DOHH2 (cell line): ENCODE measurements at regions not wholly inside any gene's neighbourhood (a gene's known extent, or its start where the extent isn't known, plus 50 kb on each side); places are given as distances from the start of the nearest gene placed in this dataset.

Experiments used
- H3F3A ChIP-seq: fragments of 200-600 bp; sonication (generic), shearing (Covaris generic); 2 replicates; pipeline ENCODE4 v1.6.0; 2016; ENCODE audit warnings: antibody characterized with exemption, mild to moderate bottlenecking; ENCODE audit not compliant: control insufficient read depth, insufficient read depth
- H3K27ac ChIP-seq: fragments of 200-600 bp; sonication (generic); 2 replicates; pipeline ENCODE4 v1.5.1; 2014; ENCODE audit warnings: low read depth, mild to moderate bottlenecking, low read length, moderate library complexity
- H3K27me3 ChIP-seq: fragments of 200-600 bp; sonication (generic); 2 replicates; pipeline ENCODE4 v1.6.1; 2014; ENCODE audit warnings: mild to moderate bottlenecking, low read length, mixed read lengths; ENCODE audit not compliant: control insufficient read depth
- H3K36me3 ChIP-seq: fragments of 200-600 bp; sonication (generic); 2 replicates; pipeline ENCODE4 v1.6.1; 2014; ENCODE audit warnings: mild to moderate bottlenecking, low read length, moderate library complexity, mixed read lengths; ENCODE audit not compliant: control insufficient read depth
- H3K4me1 ChIP-seq: fragments of 200-600 bp; sonication (generic); 2 replicates; pipeline ENCODE4 v1.6.1; 2014; ENCODE audit warnings: mild to moderate bottlenecking, low read length, mixed read lengths; ENCODE audit not compliant: control insufficient read depth
- H3K4me2 ChIP-seq: fragments of 200-600 bp; sonication (generic); 2 replicates; pipeline ENCODE4 v1.6.0; 2014; ENCODE audit warnings: mild to moderate bottlenecking, low read length, moderate library complexity
- H3K4me3 ChIP-seq: fragments of 200-600 bp; sonication (generic); 2 replicates; pipeline ENCODE4 v1.5.1; 2014; ENCODE audit warnings: mild to moderate bottlenecking, low read length, mixed read lengths
- H3K79me2 ChIP-seq: fragments of 200-600 bp; sonication (generic); 2 replicates; pipeline ENCODE4 v1.6.1; 2014; ENCODE audit warnings: mild to moderate bottlenecking, low read length, mixed read lengths; ENCODE audit not compliant: control insufficient read depth
- H3K9me2 ChIP-seq: fragments of 200-600 bp; sonication (generic); replicated peaks from 2 replicates; pipeline ENCODE4 v1.6.1; 2014; ENCODE audit warnings: mild to moderate bottlenecking, low read length, mixed read lengths; ENCODE audit not compliant: control insufficient read depth
- H3K9me3 ChIP-seq: fragments of 200-600 bp; sonication (generic); 2 replicates; pipeline ENCODE4 v1.6.1; 2014; ENCODE audit warnings: antibody characterized with exemption, low read length, mixed read lengths; ENCODE audit not compliant: control insufficient read depth, insufficient read depth
- H4K20me1 ChIP-seq: fragments of 200-600 bp; sonication (generic); 2 replicates; pipeline ENCODE4 v1.6.0; 2014; ENCODE audit warnings: low read depth, mild to moderate bottlenecking, antibody characterized with exemption, low read length, moderate library complexity; ENCODE audit not compliant: control insufficient read depth, insufficient read depth
- CTCF ChIP-seq: fragments of 200-600 bp; sonication (generic); IDR thresholded peaks from one replicate; pipeline ENCODE4 v1.5.1; 2014; ENCODE audit warnings: antibody characterized with exemption, mild to moderate bottlenecking, low read depth, low read length; ENCODE audit not compliant: poor library complexity, severe bottlenecking
- EZH2phosphoT487 ChIP-seq: fragments of 200-600 bp; sonication (generic); IDR thresholded peaks from 2 replicates; pipeline ENCODE4 v1.6.1; 2017; ENCODE audit warnings: borderline replicate concordance, mild to moderate bottlenecking, antibody characterized with exemption, low read length, moderate library complexity, mixed read lengths

GRCh38 chr5:125254267-125254666 is 507.8 kb upstream of the ZNF608 start:
- H3K9me2 ChIP-seq: no peaks in the 10 kb centered on the region
- H3K4me3 ChIP-seq: no peak overlapping the region
- TF ChIP-seq EZH2phosphoT487: no peak
- TF ChIP-seq CTCF: no peak
- H4K20me1 ChIP-seq: no peaks in the 10 kb centered on the region
- H3K4me2 ChIP-seq: no peak overlapping the region
- H3F3A ChIP-seq: no peaks in the 10 kb centered on the region
- no peaks in the 10 kb centered on the region for H3K79me2 ChIP-seq
- no peak overlapping the region for H3K27ac ChIP-seq
- peaks cover 19% of the 10 kb centered on the region; the same call in 1 of the 2 replicates for H3K9me3 ChIP-seq
- H3K27me3 ChIP-seq: no peaks in the 10 kb centered on the region
- H3K36me3 ChIP-seq: no peaks in the 10 kb centered on the region
- no peaks in the 10 kb centered on the region for H3K4me1 ChIP-seq

GRCh38 chr5:125256296-125256695 is 509.9 kb upstream of the ZNF608 start:
- no peak for TF ChIP-seq EZH2phosphoT487
- TF ChIP-seq CTCF: no peak
- Histone ChIP-seq H3K4me3 (no peak overlapping the region), H3K79me2 (no peaks in the 10 kb centered on the region), H3K27me3 (no peaks in the 10 kb centered on the region), H3K36me3 (no peaks in the 10 kb centered on the region), H3K4me2 (no peak overlapping the region), H3K4me1 (no peaks in the 10 kb centered on the region), H4K20me1 (no peaks in the 10 kb centered on the region), H3K9me3 (peaks cover 19% of the 10 kb centered on the region; the same call in 1 of the 2 replicates), H3F3A (no peaks in the 10 kb centered on the region), H3K27ac (no peak overlapping the region), H3K9me2 (no peaks in the 10 kb centered on the region)

- H4K20me1 ChIP-seq: no peaks in the 10 kb centered on the region
- H3K4me2 ChIP-seq: no peak overlapping the region
- H3K27me3 ChIP-seq: no peaks in the 10 kb centered on the region
- no peaks in the 10 kb centered on the region for H3F3A ChIP-seq
- no peaks in the 10 kb centered on the region for H3K9me2 ChIP-seq
- TF ChIP-seq EZH2phosphoT487: no peak
- TF ChIP-seq CTCF: no peak
- H3K4me1 ChIP-seq: no peaks in the 10 kb centered on the region
- peaks cover 17% of the 10 kb centered on the region; the same call in 1 of the 2 replicates for H3K9me3 ChIP-seq
- no peaks in the 10 kb centered on the region for H3K79me2 ChIP-seq
- H3K4me3 ChIP-seq: no peak overlapping the region
- no peak overlapping the region for H3K27ac ChIP-seq
- no peaks in the 10 kb centered on the region for H3K36me3 ChIP-seq
These were observed 510.9 kb upstream of the ZNF608 start for GRCh38 chr5:125257057-125257972.
